Panc1 (cell line): ENCODE measurements at regions not wholly inside any gene's neighbourhood (a gene's known extent, or its start where the extent isn't known, plus 50 kb on each side); places are given as distances from the start of the nearest gene placed in this dataset.

Source experiments
- ATAC-seq: fragments of 200-7000 bp; cut with Tn5 transposase; 2 replicates; pipeline ENCODE4 v1.9.1; 2020; ENCODE audit warnings: mild to moderate bottlenecking, moderate library complexity
- BruUV-seq: library from RNA; stranded (reverse); fragments of 400-500 nt; replicated peaks from 2 replicates; lab custom pipeline; 2021; lab: Mats Ljungman, UMichigan
- CTCF ChIA-PET: fragments of 300-600 bp; sonication (Branson Sonifier 250); formaldehyde crosslinking; loops from one replicate; lab custom pipeline; 2022; ENCODE audit warnings: antibody characterized with exemption; lab: Charles Lee
- POLR2A ChIA-PET: fragments of 300-600 bp; sonication (Branson Sonifier 250); formaldehyde crosslinking; loops from one replicate; lab custom pipeline; 2022; ENCODE audit warnings: antibody characterized with exemption; lab: Charles Lee
- DNase-seq: peaks from one replicate; pipeline ENCODE4 v3.0.0-alpha.2; 2010; ENCODE audit warnings: low read depth, low spot score
- H3K27ac ChIP-seq: 2 replicates; pipeline ENCODE4 v1.5.1; 2011; ENCODE audit warnings: mild to moderate bottlenecking, low read length, inconsistent platforms
- H3K27me3 ChIP-seq: fragments of 200-500 bp; sonication (Bioruptor generic); 2 replicates; pipeline ENCODE4 v1.6.0; 2014; ENCODE audit warnings: low read length, inconsistent platforms; ENCODE audit not compliant: control insufficient read depth, insufficient read depth
- H3K36me3 ChIP-seq: fragments of 200-500 bp; sonication (Bioruptor generic); 2 replicates; pipeline ENCODE4 v1.5.1; 2014; ENCODE audit warnings: inconsistent platforms, mild to moderate bottlenecking, low read length, moderate library complexity; ENCODE audit not compliant: control insufficient read depth, insufficient read depth
- H3K4me1 ChIP-seq: 2 replicates; pipeline ENCODE4 v1.5.1; 2011; ENCODE audit warnings: inconsistent platforms, mild to moderate bottlenecking, low read length, moderate library complexity; ENCODE audit not compliant: control insufficient read depth, insufficient read depth
- H3K4me3 ChIP-seq, 2 experiments: 2 replicates each; pipeline ENCODE4 v1.5.1; 2011 to 2012; ENCODE audit warnings: low read depth in 2 of 2, low read length in 2 of 2, mild to moderate bottlenecking in 2 of 2, inconsistent platforms in 1 of 2, moderate library complexity in 1 of 2
- H3K9me3 ChIP-seq: fragments of 200-500 bp; sonication (Bioruptor generic); 2 replicates; pipeline ENCODE4 v1.5.1; 2014; ENCODE audit warnings: low read depth, mild to moderate bottlenecking, inconsistent platforms, low read length, moderate library complexity; ENCODE audit not compliant: control insufficient read depth, insufficient read depth
- CTCF ChIP-seq: fragments of 450-650 bp; IDR thresholded peaks from 2 replicates; pipeline ENCODE4 v1.5.1; 2017; ENCODE audit warnings: mild to moderate bottlenecking
- POLR2AphosphoS5 ChIP-seq: IDR thresholded peaks from 2 replicates; pipeline ENCODE4 v1.6.1; 2012; ENCODE audit warnings: mild to moderate bottlenecking, low read depth, low read length, moderate library complexity
- REST ChIP-seq, 2 experiments: IDR thresholded peaks; 2 replicates each; pipeline ENCODE4 v1.6.1; 2011 to 2012; ENCODE audit warnings: low read depth in 2 of 2, control low read depth in 1 of 2, low read length in 1 of 2, mild to moderate bottlenecking in 1 of 2, moderate library complexity in 1 of 2; ENCODE audit not compliant: insufficient read depth in 1 of 2
- SIN3A ChIP-seq: IDR thresholded peaks from 2 replicates; pipeline ENCODE4 v1.6.1; 2012; ENCODE audit warnings: low read depth, mild to moderate bottlenecking, low read length, moderate library complexity, borderline replicate concordance; ENCODE audit not compliant: insufficient read depth
- TCF7L2 ChIP-seq: IDR thresholded peaks from 2 replicates; pipeline ENCODE4 v1.6.1; 2011; ENCODE audit warnings: mild to moderate bottlenecking, low read depth, low read length, inconsistent platforms
- in situ Hi-C: cut with HindIII; loops from 2 replicates; pipeline ENCODE4 v1.10.0; 2016; ENCODE audit warnings: low sequenced_read_pairs, low pct_unique_long_range_greater_than_20kb
- intact Hi-C: fragments of 100-400 bp; cut with micrococcal nuclease; formaldehyde crosslinking; loops from one replicate; pipeline ENCODE4 v1.10.0; 2022; ENCODE audit not compliant: unreplicated experiment

- CTCF ChIA-PET = no interaction called here
Measured at GRCh38 chr18:38022234-38022633, 456.6 kb upstream of the CELF4 start.

GRCh38 chr18:38019292-38019691 lies 453.7 kb upstream of the CELF4 start:
- Histone ChIP-seq H3K27ac (no peak overlapping the region), H3K36me3 (no peaks in the 10 kb centered on the region), H3K27me3 (no peaks in the 10 kb centered on the region), H3K4me1 (no peaks in the 10 kb centered on the region), H3K4me3 (no peak overlapping the region), H3K9me3 (no peaks in the 10 kb centered on the region)
- CTCF ChIA-PET = no interaction called here
- POLR2A ChIA-PET = no interaction called here
- TF ChIP-seq TCF7L2 (no peak), REST (IDR thresholded peaks at IDR 0.05; ENCODE audit: insufficient read depth in 1 of 2, low read depth in 2 of 2, low read length in 1 of 2) (no peak), POLR2AphosphoS5 (no peak), SIN3A (no peak), CTCF (no peak)
- in situ Hi-C loops = no loop called here
- no peak for DNase-seq
- BruUV-seq = no TSS peak
- intact Hi-C loops = no loop called here
- no peak for ATAC-seq

More at GRCh38 chr18:38022234-38022633, 456.6 kb upstream of the CELF4 start:
- in situ Hi-C loops = no loop called here
- H3K27ac ChIP-seq = no peak overlapping the region
- no peaks in the 10 kb centered on the region for H3K27me3 ChIP-seq
- ATAC-seq = no peak
- no peaks in the 10 kb centered on the region for H3K9me3 ChIP-seq
- POLR2A ChIA-PET = no interaction called here
- BruUV-seq = no TSS peak
- no peaks in the 10 kb centered on the region for H3K36me3 ChIP-seq
- no peak for DNase-seq
- H3K4me3 ChIP-seq = no peak overlapping the region
- intact Hi-C loops = no loop called here
- TF ChIP-seq POLR2AphosphoS5 (no peak), REST (IDR thresholded peaks at IDR 0.05; ENCODE audit: insufficient read depth in 1 of 2, low read depth in 2 of 2, low read length in 1 of 2) (no peak), SIN3A (no peak), TCF7L2 (no peak), CTCF (no peak)
- no peaks in the 10 kb centered on the region for H3K4me1 ChIP-seq
